ENCODE measurements at regions not wholly inside any gene's neighbourhood (a gene's known extent, or its start where the extent isn't known, plus 50 kb on each side); places are given as distances from the start of the nearest gene placed in this dataset.

DNA sequence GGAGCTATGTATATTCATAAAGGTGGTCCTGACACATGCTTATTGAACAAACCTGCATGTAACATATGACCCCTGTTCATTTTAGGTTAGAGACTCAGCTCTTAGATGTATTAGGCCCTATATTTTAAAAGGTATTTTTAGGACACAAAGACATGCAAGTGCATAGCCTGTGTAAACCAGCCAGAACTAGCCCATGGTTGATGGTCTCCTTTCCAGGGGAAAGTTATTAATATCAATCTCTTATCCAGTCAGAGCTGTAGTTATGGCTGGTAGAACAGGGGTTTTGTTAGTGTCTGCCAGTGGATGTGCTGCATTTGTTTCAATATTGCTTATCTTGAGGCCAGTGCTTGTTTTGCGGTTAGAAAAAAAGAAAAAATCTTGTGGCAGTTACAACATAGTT lies 488.6 kb downstream of the KCTD8 start:
- H3K27me3 ChIP-seq (ENCODE audit: insufficient read depth, poor library complexity, severe bottlenecking), result no peaks in the 10 kb centered on the region
- H3K4me3 ChIP-seq (replicated peaks; ENCODE audit: insufficient read depth, low read length), result no peak overlapping the region
- no peak overlapping the region for H3K27ac ChIP-seq (replicated peaks)
- no peak for DNase-seq (ENCODE audit: low read depth in 1 of 2, low spot score in 1 of 2)
- TF ChIP-seq REST (IDR thresholded peaks at IDR 0.05; ENCODE audit: insufficient replicate concordance, low read depth), result no peak
- TF ChIP-seq GABPA (IDR thresholded peaks at IDR 0.05; ENCODE audit: low read depth), result no peak
- TF ChIP-seq, protein P1, sequence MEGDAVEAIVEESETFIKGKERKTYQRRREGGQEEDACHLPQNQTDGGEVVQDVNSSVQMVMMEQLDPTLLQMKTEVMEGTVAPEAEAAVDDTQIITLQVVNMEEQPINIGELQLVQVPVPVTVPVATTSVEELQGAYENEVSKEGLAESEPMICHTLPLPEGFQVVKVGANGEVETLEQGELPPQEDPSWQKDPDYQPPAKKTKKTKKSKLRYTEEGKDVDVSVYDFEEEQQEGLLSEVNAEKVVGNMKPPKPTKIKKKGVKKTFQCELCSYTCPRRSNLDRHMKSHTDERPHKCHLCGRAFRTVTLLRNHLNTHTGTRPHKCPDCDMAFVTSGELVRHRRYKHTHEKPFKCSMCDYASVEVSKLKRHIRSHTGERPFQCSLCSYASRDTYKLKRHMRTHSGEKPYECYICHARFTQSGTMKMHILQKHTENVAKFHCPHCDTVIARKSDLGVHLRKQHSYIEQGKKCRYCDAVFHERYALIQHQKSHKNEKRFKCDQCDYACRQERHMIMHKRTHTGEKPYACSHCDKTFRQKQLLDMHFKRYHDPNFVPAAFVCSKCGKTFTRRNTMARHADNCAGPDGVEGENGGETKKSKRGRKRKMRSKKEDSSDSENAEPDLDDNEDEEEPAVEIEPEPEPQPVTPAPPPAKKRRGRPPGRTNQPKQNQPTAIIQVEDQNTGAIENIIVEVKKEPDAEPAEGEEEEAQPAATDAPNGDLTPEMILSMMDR (IDR thresholded peaks at IDR 0.05; ENCODE audit: insufficient read depth, low read length), result no peak
- no peak for TF ChIP-seq POLR2AphosphoS5 (IDR thresholded peaks at IDR 0.05; ENCODE audit: low read depth)
- TF ChIP-seq SPI1 (IDR thresholded peaks at IDR 0.05; ENCODE audit: borderline replicate concordance, low read depth), result no peak

GRCh38 chr4:43968011-43968410 lies 480.6 kb downstream of the KCTD8 start:
- Histone ChIP-seq H3K4me3 (replicated peaks; ENCODE audit: insufficient read depth, low read length) (no peak overlapping the region), H3K27me3 (ENCODE audit: insufficient read depth, poor library complexity, severe bottlenecking) (no peaks in the 10 kb centered on the region), H3K27ac (replicated peaks) (no peak overlapping the region)
- TF ChIP-seq, protein P1 (IDR thresholded peaks at IDR 0.05; ENCODE audit: insufficient read depth, low read length), result no peak
- no peak for TF ChIP-seq POLR2AphosphoS5 (IDR thresholded peaks at IDR 0.05; ENCODE audit: low read depth)
- no peak for TF ChIP-seq GABPA (IDR thresholded peaks at IDR 0.05; ENCODE audit: low read depth)
- TF ChIP-seq SPI1 (IDR thresholded peaks at IDR 0.05; ENCODE audit: borderline replicate concordance, low read depth), result no peak
- no peak for TF ChIP-seq REST (IDR thresholded peaks at IDR 0.05; ENCODE audit: insufficient replicate concordance, low read depth)
- DNase-seq (ENCODE audit: low read depth in 1 of 2, low spot score in 1 of 2), result no peak

- Histone ChIP-seq H3K4me3 (replicated peaks; ENCODE audit: insufficient read depth, low read length) (no peak overlapping the region), H3K27ac (replicated peaks) (no peak overlapping the region), H3K27me3 (ENCODE audit: insufficient read depth, poor library complexity, severe bottlenecking) (no peaks in the 10 kb centered on the region)
- no peak for DNase-seq (ENCODE audit: low read depth in 1 of 2, low spot score in 1 of 2)
- TF ChIP-seq POLR2AphosphoS5 (IDR thresholded peaks at IDR 0.05; ENCODE audit: low read depth) (no peak), REST (IDR thresholded peaks at IDR 0.05; ENCODE audit: insufficient replicate concordance, low read depth) (no peak), SPI1 (IDR thresholded peaks at IDR 0.05; ENCODE audit: borderline replicate concordance, low read depth) (no peak), GABPA (IDR thresholded peaks at IDR 0.05; ENCODE audit: low read depth) (no peak)
- TF ChIP-seq, protein P1 (IDR thresholded peaks at IDR 0.05; ENCODE audit: insufficient read depth, low read length), result no peak
Observed at GRCh38 chr4:43983610-43984009, 465.0 kb downstream of the KCTD8 start.
